ENCODE measurements at regions not wholly inside any gene's neighbourhood (a gene's known extent, or its start where the extent isn't known, plus 50 kb on each side); places are given as distances from the start of the nearest gene placed in this dataset.
"Not testable (repeated sequence)": the region's sequence is repeated elsewhere in the genome, so short reads cannot be mapped to it uniquely, and the experiment has no call there.

DNA sequence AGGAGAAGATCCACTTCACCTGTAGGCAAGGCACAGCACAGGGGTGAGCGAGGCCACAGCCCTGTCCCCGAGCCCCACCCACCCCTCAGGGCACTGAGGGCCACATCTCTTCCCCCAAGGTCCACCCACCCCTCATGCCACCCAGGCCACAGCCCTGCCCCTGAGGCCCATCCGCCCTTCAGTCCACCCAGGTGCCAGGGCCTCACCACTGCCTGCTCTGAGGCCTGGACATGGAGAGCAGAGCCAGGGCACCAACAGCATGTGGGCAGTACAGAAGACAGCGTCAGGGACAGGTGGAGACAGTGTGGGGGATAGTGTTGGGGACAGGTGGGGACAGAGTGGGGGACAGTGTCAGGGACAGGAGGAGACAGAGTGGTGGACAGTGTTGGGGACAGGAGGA lies 138.3 kb downstream of the TMEM121 start:
- Histone ChIP-seq H3K4me3 (no peak overlapping the region), H3K27me3 (ENCODE audit: insufficient read depth in 3 of 3, low read length in 2 of 3) (no peaks in the 10 kb centered on the region), H3K4me1 (no peaks in the 10 kb centered on the region), H3K27ac (no peak overlapping the region), H3K9me3 (no peaks in the 10 kb centered on the region), H3K36me3 (ENCODE audit: insufficient read depth in 1 of 2, low read depth in 1 of 2) (no peaks in the 10 kb centered on the region)
- no peak for DNase-seq
- ATAC-seq = no peak
- intact Hi-C loops (cut with DNase I) = no loop called here
- WGBS, 3 donors = 77 to 85% (median 79%) methylated on average over 2 to 4 of the region's 4 CpGs
- TF ChIP-seq, protein P1, sequence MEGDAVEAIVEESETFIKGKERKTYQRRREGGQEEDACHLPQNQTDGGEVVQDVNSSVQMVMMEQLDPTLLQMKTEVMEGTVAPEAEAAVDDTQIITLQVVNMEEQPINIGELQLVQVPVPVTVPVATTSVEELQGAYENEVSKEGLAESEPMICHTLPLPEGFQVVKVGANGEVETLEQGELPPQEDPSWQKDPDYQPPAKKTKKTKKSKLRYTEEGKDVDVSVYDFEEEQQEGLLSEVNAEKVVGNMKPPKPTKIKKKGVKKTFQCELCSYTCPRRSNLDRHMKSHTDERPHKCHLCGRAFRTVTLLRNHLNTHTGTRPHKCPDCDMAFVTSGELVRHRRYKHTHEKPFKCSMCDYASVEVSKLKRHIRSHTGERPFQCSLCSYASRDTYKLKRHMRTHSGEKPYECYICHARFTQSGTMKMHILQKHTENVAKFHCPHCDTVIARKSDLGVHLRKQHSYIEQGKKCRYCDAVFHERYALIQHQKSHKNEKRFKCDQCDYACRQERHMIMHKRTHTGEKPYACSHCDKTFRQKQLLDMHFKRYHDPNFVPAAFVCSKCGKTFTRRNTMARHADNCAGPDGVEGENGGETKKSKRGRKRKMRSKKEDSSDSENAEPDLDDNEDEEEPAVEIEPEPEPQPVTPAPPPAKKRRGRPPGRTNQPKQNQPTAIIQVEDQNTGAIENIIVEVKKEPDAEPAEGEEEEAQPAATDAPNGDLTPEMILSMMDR (IDR thresholded peaks at IDR 0.05) = no peak

DNA sequence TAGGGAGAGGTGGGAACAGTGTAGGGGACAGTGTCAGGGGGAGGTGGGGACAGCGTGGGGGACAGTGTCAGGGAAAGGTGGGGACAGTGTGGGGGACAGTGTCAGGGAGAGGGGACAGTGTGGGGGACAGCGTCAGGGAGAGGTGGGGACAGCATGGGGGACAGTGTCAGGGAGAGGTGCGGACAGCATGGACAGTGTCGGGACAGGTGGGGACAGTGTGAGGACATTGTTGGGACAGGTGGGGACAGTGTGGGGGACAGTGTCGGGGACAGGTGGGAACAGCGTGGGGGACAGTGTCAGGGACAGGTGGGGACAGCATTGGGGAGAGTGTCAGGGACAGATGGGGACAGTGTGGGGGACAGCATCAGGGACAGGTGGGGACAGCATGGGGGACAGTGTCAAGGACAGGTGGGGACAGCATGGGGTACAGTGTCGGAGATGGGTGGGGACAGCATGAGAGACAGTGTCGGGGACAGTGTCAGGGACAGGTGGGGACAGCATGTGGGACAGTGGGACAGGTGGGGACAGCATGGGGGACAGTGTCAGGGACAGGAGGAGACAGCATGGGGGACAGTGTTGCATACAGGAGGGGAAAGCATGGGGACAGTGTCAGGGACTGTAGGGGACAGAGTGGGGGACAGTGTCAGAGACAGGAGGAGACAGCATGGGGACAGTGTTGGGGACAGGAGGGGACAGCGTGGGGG lies 139.0 kb downstream of the TMEM121 start:
- Histone ChIP-seq H3K4me3 (no peak overlapping the region), H3K36me3 (ENCODE audit: insufficient read depth in 1 of 2, low read depth in 1 of 2) (no peaks in the 10 kb centered on the region), H3K27ac (no peak overlapping the region), H3K4me1 (no peaks in the 10 kb centered on the region), H3K9me3 (no peaks in the 10 kb centered on the region), H3K27me3 (ENCODE audit: insufficient read depth in 3 of 3, low read length in 2 of 3) (no peaks in the 10 kb centered on the region)
- WGBS, 3 donors = 68 to 76% (median 74%) methylated on average over 9 of the region's 9 CpGs
- ATAC-seq (no peak), DNase-seq (no peak)
- intact Hi-C loops (cut with DNase I) = no loop called here
- TF ChIP-seq, protein P1 (IDR thresholded peaks at IDR 0.05) = no peak

DNA sequence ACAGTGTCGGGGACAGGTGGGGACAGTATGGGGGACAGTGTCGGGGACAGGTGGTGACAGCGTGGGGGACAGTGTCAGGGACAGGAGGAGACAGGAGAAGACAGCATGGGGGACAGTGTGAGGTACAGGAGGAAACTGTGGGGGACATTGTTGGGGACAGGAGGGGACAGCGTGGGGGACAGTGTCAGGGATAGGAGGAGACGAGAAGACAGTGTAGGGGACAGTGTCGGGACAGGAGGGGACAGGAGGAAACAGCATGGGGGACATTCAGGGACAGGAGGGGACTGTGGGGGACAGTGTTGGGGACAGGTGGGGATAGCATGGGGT lies 139.5 kb downstream of the TMEM121 start:
- ATAC-seq = no peak
- no peaks in the 10 kb centered on the region for H3K4me1 ChIP-seq
- H3K27me3 ChIP-seq (ENCODE audit: insufficient read depth in 3 of 3, low read length in 2 of 3) = no peaks in the 10 kb centered on the region
- no peaks in the 10 kb centered on the region for H3K9me3 ChIP-seq
- H3K36me3 ChIP-seq (ENCODE audit: insufficient read depth in 1 of 2, low read depth in 1 of 2) = no peaks in the 10 kb centered on the region
- intact Hi-C loops (cut with DNase I) = no loop called here
- H3K4me3 ChIP-seq = no peak overlapping the region
- WGBS, 3 donors = 83% methylated on average over 6 of the region's 6 CpGs
- TF ChIP-seq, protein P1 (IDR thresholded peaks at IDR 0.05) = no peak
- H3K27ac ChIP-seq = no peak overlapping the region
- DNase-seq = no peak

DNA sequence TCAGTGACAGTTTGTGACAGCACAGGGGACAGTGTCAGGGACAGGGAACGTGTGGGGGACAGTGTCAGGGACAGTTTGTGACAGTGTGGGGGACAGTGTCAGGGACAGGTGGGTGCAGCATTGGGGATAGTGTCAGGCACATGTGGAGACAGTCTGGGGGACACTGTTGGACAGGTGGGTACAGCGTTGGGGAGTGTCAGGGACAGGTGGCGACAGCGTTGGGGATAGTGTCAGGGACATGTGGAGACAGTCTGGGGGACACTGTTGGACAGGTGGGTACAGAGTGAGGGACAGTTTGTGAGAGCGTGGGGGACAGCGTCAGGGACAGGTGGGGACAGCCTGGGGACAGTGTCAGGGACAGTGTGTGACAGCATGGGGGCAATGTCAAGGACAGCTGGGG lies 140.0 kb downstream of the TMEM121 start:
- Histone ChIP-seq H3K9me3 (no peaks in the 10 kb centered on the region), H3K27ac (no peak overlapping the region), H3K36me3 (ENCODE audit: insufficient read depth in 1 of 2, low read depth in 1 of 2) (no peaks in the 10 kb centered on the region), H3K27me3 (ENCODE audit: insufficient read depth in 3 of 3, low read length in 2 of 3) (no peaks in the 10 kb centered on the region), H3K4me3 (no peak overlapping the region), H3K4me1 (no peaks in the 10 kb centered on the region)
- TF ChIP-seq, protein P1 (IDR thresholded peaks at IDR 0.05) = no peak
- no peak for DNase-seq
- no peak for ATAC-seq
- 74 to 85% (median 82%) methylated on average over 6 of the region's 6 CpGs for WGBS, 3 donors
- intact Hi-C loops (cut with DNase I) = no loop called here

DNA sequence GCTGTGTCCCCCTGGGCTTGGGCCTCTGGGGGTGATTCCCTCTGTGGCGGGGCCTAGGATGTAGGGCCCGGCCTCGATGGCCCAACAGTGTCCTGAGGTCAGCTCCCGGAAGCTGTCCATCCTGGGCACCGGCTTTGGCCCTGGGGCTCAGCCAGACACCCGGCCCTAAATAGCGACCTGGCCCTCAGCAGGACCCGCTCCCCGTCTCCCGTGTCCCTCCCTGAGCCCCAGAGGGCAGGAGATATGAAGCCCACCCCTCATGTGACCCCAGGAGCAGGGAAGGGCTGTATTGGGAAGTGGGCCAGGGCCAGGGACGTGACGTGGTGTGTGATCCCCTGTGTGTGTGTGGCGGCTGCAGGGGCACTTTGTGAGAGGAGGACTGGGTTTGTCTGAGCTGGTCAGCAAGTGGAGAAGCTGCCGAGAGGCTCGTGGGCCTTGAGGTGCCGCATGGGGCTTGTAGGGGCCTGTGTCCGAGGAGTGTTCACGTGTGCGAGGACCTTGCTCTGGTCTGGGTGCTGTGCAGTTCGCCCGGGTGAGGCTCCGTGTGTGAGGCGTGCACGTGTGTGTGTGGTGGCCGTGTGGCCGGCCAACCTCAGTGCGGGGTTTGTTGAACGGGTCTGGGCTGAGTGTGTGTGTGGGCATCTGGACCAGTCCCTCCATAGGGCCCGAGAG lies 140.7 kb downstream of the TMEM121 start:
- H3K4me3 ChIP-seq; H3K36me3 ChIP-seq (ENCODE audit: insufficient read depth in 1 of 2, low read depth in 1 of 2); H3K27ac ChIP-seq; H3K4me1 ChIP-seq; H3K27me3 ChIP-seq (ENCODE audit: insufficient read depth in 3 of 3, low read length in 2 of 3); intact Hi-C loops (cut with DNase I); DNase-seq; H3K9me3 ChIP-seq; ATAC-seq: not testable (repeated sequence)
- 86 to 88% (median 88%) methylated on average over 22 to 27 of the region's 29 CpGs for WGBS, 3 donors

DNA sequence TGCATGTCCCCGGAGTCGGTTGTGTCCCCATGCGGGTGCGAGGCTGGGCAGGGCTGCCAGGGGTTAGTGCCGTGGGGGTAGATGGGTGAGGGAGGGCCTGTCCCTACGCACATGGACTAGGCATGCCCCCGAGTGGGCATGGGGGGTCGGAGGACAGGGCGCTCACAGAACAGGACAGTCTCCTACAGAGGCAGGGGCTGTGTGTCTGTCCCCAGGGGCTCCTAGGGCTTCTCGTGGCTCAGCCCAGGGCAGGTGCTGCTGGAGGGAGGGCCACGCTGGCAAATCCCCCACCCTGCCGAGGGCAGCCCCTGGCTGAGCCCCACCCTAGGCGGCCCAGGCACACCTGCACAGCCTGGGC lies 141.3 kb downstream of the TMEM121 start:
- H3K9me3 ChIP-seq; ATAC-seq; intact Hi-C loops (cut with DNase I); H3K4me1 ChIP-seq; H3K36me3 ChIP-seq (ENCODE audit: insufficient read depth in 1 of 2, low read depth in 1 of 2); H3K27me3 ChIP-seq (ENCODE audit: insufficient read depth in 3 of 3, low read length in 2 of 3); H3K27ac ChIP-seq; H3K4me3 ChIP-seq: not testable (repeated sequence)
- peak in 1 of 2 donors; percentile 52 for DNase-seq
- WGBS, 3 donors = 77 to 93% (median 89%) methylated on average over 4 to 9 of the region's 13 CpGs

DNA sequence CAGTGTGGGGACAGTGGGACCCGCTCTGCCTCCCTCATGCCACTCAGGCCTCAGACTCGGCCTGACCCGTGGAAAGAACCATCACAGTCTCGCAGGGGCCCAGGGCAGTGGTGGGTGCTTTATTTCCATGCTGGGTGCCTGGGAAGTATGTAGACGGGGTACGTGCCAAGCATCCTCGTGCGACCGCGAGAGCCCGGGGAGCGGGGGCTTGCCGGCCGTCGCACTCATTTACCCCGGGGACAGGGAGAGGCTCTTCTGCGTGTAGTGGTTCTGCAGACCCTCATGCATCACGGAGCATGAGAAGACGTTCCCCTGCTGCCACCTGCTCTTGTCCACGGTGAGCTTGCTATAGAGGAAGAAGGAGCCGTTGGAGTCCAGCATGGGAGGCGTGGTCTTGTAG lies 141.6 kb downstream of the TMEM121 start:
- 86 to 91% (median 91%) methylated on average over 17 to 21 of the region's 22 CpGs for WGBS, 3 donors
- H3K4me3 ChIP-seq; H3K36me3 ChIP-seq (ENCODE audit: insufficient read depth in 1 of 2, low read depth in 1 of 2); H3K4me1 ChIP-seq; H3K27ac ChIP-seq; intact Hi-C loops (cut with DNase I); ATAC-seq; H3K9me3 ChIP-seq; H3K27me3 ChIP-seq (ENCODE audit: insufficient read depth in 3 of 3, low read length in 2 of 3): not testable (repeated sequence)
- DNase-seq = peak in 1 of 2 donors; percentile 59
